HG03064 (cell line): ENCODE measurements at regions not wholly inside any gene's neighbourhood (a gene's known extent, or its start where the extent isn't known, plus 50 kb on each side); places are given as distances from the start of the nearest gene placed in this dataset.

Experiments used
- ATAC-seq: cut with Tn5 transposase; IDR thresholded peaks from one replicate; pipeline ENCODE4 v1.9.1; 2021; ENCODE audit warnings: low read depth; ENCODE audit not compliant: unreplicated experiment

- no peak for ATAC-seq
These were observed 286.5 kb upstream of the SYT4 start for GRCh38 chr18:43563780-43564179.

- ATAC-seq = no peak
These were observed 293.3 kb upstream of the SYT4 start for GRCh38 chr18:43570593-43570992.

- no peak for ATAC-seq
These were observed 293.9 kb upstream of the SYT4 start for GRCh38 chr18:43571078-43571689.

- ATAC-seq = peak; percentile 61
These were observed 294.9 kb upstream of the SYT4 start for GRCh38 chr18:43572163-43572562.

- no peak for ATAC-seq
These were observed 297.7 kb upstream of the SYT4 start for GRCh38 chr18:43574974-43575373.

GRCh38 chr18:43578211-43578610, 300.9 kb upstream of the SYT4 start:
- no peak for ATAC-seq

- no peak for ATAC-seq
These were observed 301.4 kb upstream of the SYT4 start for GRCh38 chr18:43578706-43579105.

GRCh38 chr18:43581936-43582519, 304.7 kb upstream of the SYT4 start:
- ATAC-seq = no peak

- no peak for ATAC-seq
These were observed 310.4 kb upstream of the SYT4 start for GRCh38 chr18:43587538-43588153.

- ATAC-seq = no peak
These were observed 311.5 kb upstream of the SYT4 start for GRCh38 chr18:43588838-43589237.

GRCh38 chr18:43589611-43590151, 312.4 kb upstream of the SYT4 start:
- no peak for ATAC-seq

- ATAC-seq = no peak
These were observed 313.1 kb upstream of the SYT4 start for GRCh38 chr18:43590182-43590903.

GRCh38 chr18:43592269-43592668, 315.0 kb upstream of the SYT4 start:
- no peak for ATAC-seq

- ATAC-seq = no peak
These were observed 318.9 kb upstream of the SYT4 start for GRCh38 chr18:43596105-43596712.

GRCh38 chr18:43601432-43601831, 324.1 kb upstream of the SYT4 start:
- ATAC-seq = no peak

GRCh38 chr18:43605224-43605623, 327.9 kb upstream of the SYT4 start:
- no peak for ATAC-seq

GRCh38 chr18:43606795-43607194, 329.5 kb upstream of the SYT4 start:
- no peak for ATAC-seq

- ATAC-seq = peak; percentile 71
These were observed 343.6 kb upstream of the SYT4 start for GRCh38 chr18:43620936-43621335.

GRCh38 chr18:43622024-43622423, 344.7 kb upstream of the SYT4 start:
- ATAC-seq = no peak

GRCh38 chr18:43625582-43625981, 348.3 kb upstream of the SYT4 start:
- ATAC-seq = no peak
